Lower lobe of right lung (tissue), 2 donors: ENCODE measurements at regions not wholly inside any gene's neighbourhood (a gene's known extent, or its start where the extent isn't known, plus 50 kb on each side); places are given as distances from the start of the nearest gene placed in this dataset.

Experiments
- ATAC-seq, 2 donors: fragments of 200-7000 bp; cut with Tn5 transposase; one replicate each; pipeline ENCODE4 v1.9.1; 2020 to 2022; ENCODE audit warnings: mild to moderate bottlenecking in 2 of 2, moderate library complexity in 2 of 2
- DNase-seq: peaks from one replicate; pipeline ENCODE4 v3.0.0-alpha.2; 2020
- H3K27ac ChIP-seq: fragments of 200-600 bp; one replicate; pipeline ENCODE4 v1.8.0; 2022
- H3K27me3 ChIP-seq: fragments of 200-600 bp; one replicate; pipeline ENCODE4 v1.8.0; 2022; ENCODE audit warnings: low read depth
- H3K36me3 ChIP-seq: fragments of 200-600 bp; one replicate; pipeline ENCODE4 v1.8.0; 2022; ENCODE audit warnings: mild to moderate bottlenecking
- H3K4me1 ChIP-seq: fragments of 200-600 bp; one replicate; pipeline ENCODE4 v1.8.0; 2022
- H3K4me3 ChIP-seq: fragments of 200-600 bp; one replicate; pipeline ENCODE4 v1.8.0; 2022; ENCODE audit warnings: mild to moderate bottlenecking
- H3K9me3 ChIP-seq: fragments of 200-600 bp; one replicate; pipeline ENCODE4 v1.8.0; 2022
- intact Hi-C: fragments of 100-400 bp; cut with DNase I; formaldehyde crosslinking; loops from one replicate; pipeline ENCODE4 v1.11.0; 2022
- TF ChIP-seq, protein P1 (sequence below): fragments of 200-600 bp; IDR thresholded peaks from one replicate; pipeline ENCODE4 v1.8.0; 2022; ENCODE audit warnings: antibody characterized with exemption, mild to moderate bottlenecking
- donor health status: DM: no; HTN: yes; CAD: no; lungs with severe emphysema.

DNA sequence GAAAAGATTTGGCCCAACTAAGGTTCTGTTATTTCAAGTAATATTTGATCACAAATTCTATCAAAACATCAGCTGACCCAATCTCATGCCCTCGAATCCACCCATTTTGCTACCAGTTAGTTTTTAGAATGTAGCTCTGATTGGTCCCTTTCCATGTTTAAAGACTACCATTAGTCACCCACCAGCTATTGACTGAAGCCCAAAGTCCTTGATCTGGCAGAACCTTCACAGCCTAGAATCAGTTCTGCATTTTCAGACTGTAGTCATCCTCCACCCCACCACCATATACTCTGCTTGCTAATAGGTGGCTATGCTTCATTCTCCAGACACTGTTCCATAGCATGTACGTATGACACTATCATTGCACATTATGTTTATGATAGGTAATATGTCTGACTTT lies 182.2 kb upstream of the TARS1 start:
- H3K36me3 ChIP-seq: no peaks in the 10 kb centered on the region
- TF ChIP-seq, protein P1, sequence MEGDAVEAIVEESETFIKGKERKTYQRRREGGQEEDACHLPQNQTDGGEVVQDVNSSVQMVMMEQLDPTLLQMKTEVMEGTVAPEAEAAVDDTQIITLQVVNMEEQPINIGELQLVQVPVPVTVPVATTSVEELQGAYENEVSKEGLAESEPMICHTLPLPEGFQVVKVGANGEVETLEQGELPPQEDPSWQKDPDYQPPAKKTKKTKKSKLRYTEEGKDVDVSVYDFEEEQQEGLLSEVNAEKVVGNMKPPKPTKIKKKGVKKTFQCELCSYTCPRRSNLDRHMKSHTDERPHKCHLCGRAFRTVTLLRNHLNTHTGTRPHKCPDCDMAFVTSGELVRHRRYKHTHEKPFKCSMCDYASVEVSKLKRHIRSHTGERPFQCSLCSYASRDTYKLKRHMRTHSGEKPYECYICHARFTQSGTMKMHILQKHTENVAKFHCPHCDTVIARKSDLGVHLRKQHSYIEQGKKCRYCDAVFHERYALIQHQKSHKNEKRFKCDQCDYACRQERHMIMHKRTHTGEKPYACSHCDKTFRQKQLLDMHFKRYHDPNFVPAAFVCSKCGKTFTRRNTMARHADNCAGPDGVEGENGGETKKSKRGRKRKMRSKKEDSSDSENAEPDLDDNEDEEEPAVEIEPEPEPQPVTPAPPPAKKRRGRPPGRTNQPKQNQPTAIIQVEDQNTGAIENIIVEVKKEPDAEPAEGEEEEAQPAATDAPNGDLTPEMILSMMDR: no peak
- intact Hi-C loops: no loop called here
- no peak overlapping the region for H3K27ac ChIP-seq
- ATAC-seq (no peak), DNase-seq (no peak)
- no peaks in the 10 kb centered on the region for H3K9me3 ChIP-seq
- no peak overlapping the region for H3K4me3 ChIP-seq
- H3K27me3 ChIP-seq: no peaks in the 10 kb centered on the region
- H3K4me1 ChIP-seq: no peaks in the 10 kb centered on the region

DNA sequence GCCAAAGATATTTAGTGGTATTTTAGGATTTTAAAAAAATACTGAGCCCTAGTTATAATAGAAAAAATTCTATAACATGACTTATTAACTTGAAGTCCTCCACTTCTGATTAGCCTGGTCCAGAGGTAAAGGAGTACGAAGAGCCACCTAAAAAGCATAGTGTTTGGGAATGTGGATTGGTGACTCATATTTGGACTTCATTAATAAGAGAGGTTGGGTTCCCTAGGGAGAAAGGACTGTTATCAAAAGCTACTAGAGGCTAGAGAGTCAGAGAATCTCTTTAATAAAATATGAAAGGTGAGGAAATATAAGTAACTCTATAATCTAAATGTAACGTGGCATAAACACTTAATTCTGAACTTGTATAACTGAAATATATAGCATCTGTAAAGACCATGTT lies 180.7 kb upstream of the TARS1 start:
- Histone ChIP-seq H3K4me3 (no peak overlapping the region), H3K27ac (no peak overlapping the region), H3K9me3 (peaks cover 7% of the 10 kb centered on the region), H3K4me1 (no peaks in the 10 kb centered on the region), H3K27me3 (no peaks in the 10 kb centered on the region), H3K36me3 (no peaks in the 10 kb centered on the region)
- no peak for DNase-seq
- intact Hi-C loops: no loop called here
- ATAC-seq: no peak
- TF ChIP-seq, protein P1: no peak

DNA sequence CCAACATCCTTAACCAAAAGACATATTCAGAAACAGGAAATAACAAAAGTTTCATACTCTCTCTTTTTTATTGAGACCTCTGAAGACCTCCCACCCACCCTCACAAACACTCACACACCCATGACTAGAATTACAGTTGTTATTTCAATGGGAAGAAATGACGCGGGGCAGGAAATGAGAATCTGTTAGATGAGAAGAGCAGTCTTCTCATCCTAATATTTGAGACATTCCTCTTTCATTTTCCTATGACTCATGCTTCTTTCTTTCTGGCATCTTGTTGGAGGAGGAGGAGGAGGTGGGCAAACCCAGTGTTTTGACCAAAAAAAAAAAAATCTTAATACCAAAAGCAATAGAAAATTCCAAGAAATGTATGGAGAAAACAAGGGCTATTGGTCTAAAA lies 179.5 kb upstream of the TARS1 start:
- DNase-seq (no peak), ATAC-seq (no peak)
- Histone ChIP-seq H3K27me3 (no peaks in the 10 kb centered on the region), H3K4me1 (no peaks in the 10 kb centered on the region), H3K4me3 (no peak overlapping the region), H3K9me3 (peaks cover 7% of the 10 kb centered on the region), H3K27ac (no peak overlapping the region), H3K36me3 (no peaks in the 10 kb centered on the region)
- TF ChIP-seq, protein P1: no peak
- intact Hi-C loops: no loop called here

DNA sequence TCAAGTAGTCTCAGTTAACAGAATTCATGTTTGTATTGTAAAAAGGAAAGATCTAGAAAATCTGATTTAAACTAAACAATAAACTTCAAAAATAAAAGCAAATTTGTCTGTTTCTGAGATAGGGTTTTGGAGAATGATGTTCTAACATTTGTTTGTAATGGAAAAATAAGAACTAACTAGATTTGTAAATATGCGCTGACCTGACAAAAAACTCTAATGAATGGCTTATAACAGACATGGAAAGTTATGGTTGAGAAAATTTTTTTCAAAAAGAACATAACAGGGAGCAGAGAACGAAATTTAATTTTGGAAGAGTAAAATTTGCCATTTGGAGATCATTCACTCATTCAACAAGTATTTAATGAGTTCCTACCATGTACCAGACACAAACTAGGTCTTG lies 179.0 kb upstream of the TARS1 start:
- peaks cover 7% of the 10 kb centered on the region for H3K9me3 ChIP-seq
- ATAC-seq (no peak), DNase-seq (no peak)
- H3K36me3 ChIP-seq: no peaks in the 10 kb centered on the region
- H3K4me3 ChIP-seq: no peak overlapping the region
- TF ChIP-seq, protein P1: no peak
- H3K27me3 ChIP-seq: no peaks in the 10 kb centered on the region
- no peak overlapping the region for H3K27ac ChIP-seq
- intact Hi-C loops: no loop called here
- H3K4me1 ChIP-seq: no peaks in the 10 kb centered on the region

DNA sequence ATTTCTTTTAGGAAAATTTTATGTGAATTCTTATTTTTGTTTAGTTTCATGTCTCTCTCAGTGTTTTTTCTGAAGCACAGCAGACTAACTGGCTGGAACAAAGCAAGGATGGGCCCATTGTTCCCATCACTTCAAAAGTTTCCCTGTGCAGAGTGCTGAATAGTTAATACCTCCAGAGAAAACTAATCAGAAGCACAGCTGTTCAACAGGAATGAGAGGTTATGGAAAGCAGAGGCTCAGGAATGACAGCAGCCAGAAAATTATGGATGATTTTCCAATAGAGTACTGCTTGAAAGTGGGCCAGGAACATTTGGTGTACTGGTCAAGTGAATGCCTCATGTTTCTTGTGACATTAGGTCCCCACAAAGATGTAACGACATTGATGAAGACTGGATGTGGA lies 173.0 kb upstream of the TARS1 start:
- ATAC-seq: no peak

More for the DNA sequence above, 173.0 kb upstream of the TARS1 start:
- TF ChIP-seq, protein P1: no peak
- no peaks in the 10 kb centered on the region for H3K36me3 ChIP-seq
- H3K27ac ChIP-seq: no peak overlapping the region
- no peak for DNase-seq
- intact Hi-C loops: no loop called here
- H3K9me3 ChIP-seq: peaks cover 7% of the 10 kb centered on the region
- no peaks in the 10 kb centered on the region for H3K27me3 ChIP-seq
- no peak overlapping the region for H3K4me3 ChIP-seq
- H3K4me1 ChIP-seq: peaks cover 4% of the 10 kb centered on the region
